Fibroblast of villous mesenchyme (primary cell): ENCODE measurements at regions not wholly inside any gene's neighbourhood (a gene's known extent, or its start where the extent isn't known, plus 50 kb on each side); places are given as distances from the start of the nearest gene placed in this dataset.

Experiments used
- DNase-seq: peaks from one replicate; pipeline ENCODE4 v3.0.0-alpha.2; 2010; ENCODE audit warnings: low read depth
- H3K4me3 ChIP-seq: 2 replicates; pipeline ENCODE4 v1.5.1; 2011; ENCODE audit warnings: low read depth, mild to moderate bottlenecking, low read length
- CTCF ChIP-seq: IDR thresholded peaks from 2 replicates; pipeline ENCODE4 v1.5.1; 2012; ENCODE audit warnings: low read depth, mild to moderate bottlenecking, low read length; ENCODE audit not compliant: insufficient read depth

DNA sequence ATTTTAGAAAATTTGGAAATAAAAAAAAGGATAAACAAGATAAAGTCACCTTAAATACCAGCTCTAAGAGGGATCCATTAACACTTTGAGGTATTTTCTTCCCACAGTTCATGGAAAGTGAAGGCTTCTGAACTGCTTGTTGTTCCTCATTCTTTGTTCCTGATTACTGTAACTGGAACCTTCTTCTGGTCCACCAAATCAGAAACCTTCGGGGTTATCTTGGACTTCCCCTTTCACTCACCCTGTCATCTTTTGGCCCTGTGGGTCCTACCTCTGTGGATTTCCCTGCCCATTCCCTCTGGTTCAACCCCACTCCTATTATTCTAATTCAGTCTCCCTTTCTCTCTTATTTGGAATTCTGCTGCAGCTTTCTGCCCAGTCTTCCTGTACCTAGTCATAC, 116.5 kb upstream of the PRPS1L1 start:
- no peak overlapping the region for H3K4me3 ChIP-seq
- TF ChIP-seq CTCF = no peak
- DNase-seq = no peak

DNA sequence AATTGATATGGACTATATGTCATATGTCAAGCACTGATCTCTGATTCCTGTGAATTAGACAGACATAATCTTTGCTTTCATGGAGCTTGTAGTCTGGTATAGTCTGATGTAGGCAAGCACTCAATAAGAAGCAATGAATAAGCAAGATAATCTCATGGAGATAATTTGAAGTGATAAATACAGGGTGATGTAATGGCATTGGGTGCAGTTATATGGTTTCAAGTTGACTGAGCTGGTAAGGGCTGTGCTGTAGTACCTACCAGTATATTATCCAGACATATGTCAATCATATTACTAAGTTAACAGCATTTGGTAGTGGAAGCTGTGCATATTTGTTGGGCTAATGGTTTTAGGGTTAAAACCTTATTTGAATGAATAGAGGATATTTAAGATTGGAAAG, 117.5 kb upstream of the PRPS1L1 start:
- H3K4me3 ChIP-seq = no peak overlapping the region
- no peak for DNase-seq
- TF ChIP-seq CTCF = no peak

GRCh38 chr7:18151422-18151821, 123.8 kb upstream of the PRPS1L1 start:
- TF ChIP-seq CTCF = no peak
- no peak overlapping the region for H3K4me3 ChIP-seq
- DNase-seq = no peak

DNA sequence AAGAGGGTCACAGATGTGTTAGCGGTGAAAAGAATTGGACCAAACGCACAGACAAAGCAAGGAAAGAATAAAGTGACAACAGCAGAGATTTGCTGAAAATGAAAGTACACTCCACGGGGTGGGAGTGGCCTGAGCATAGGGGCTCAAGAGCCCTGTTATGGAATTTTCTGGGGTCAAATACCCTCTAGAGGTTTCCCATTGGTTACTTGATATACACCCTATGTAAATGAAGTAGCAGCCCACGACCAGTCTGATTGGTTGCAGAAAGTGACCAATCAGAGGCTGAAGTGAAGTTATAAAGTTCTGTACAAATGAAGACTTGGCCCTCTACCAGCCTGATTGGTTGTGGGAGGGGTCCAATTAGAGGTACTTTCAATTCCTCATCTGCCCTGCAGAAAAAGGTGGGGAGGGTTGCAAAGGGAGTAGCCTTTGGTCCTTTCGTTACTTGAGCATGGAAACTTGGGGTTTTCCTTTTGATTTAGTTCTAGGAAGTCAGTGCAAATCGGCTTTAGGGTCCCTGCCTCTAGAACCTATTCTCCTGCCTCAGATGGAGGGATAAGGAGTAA, 125.6 kb upstream of the PRPS1L1 start:
- no peak for TF ChIP-seq CTCF
- no peak for DNase-seq
- H3K4me3 ChIP-seq = no peak overlapping the region

GRCh38 chr7:18154726-18155125, 127.1 kb upstream of the PRPS1L1 start:
- no peak for DNase-seq
- H3K4me3 ChIP-seq = no peak overlapping the region
- no peak for TF ChIP-seq CTCF

DNA sequence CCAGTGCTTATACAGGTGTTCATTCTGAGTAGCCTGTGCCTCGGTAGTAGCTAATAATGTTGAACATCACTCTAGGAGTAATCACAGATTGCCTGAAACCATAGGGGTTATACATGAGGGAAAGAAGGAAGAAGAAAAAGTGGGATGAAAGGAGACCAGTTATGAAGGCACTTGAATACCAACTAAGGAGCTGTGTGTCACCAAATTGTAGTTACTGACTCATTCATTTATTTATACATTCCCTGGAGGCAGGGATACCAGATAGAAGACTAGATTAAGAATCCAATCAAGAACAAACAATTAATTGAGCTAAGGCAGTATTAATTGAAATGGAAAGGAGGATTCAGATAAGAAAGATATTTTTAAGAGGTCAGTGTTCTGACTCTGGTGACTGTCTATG, 129.6 kb upstream of the PRPS1L1 start:
- no peak for TF ChIP-seq CTCF
- DNase-seq = no peak
- no peak overlapping the region for H3K4me3 ChIP-seq

DNA sequence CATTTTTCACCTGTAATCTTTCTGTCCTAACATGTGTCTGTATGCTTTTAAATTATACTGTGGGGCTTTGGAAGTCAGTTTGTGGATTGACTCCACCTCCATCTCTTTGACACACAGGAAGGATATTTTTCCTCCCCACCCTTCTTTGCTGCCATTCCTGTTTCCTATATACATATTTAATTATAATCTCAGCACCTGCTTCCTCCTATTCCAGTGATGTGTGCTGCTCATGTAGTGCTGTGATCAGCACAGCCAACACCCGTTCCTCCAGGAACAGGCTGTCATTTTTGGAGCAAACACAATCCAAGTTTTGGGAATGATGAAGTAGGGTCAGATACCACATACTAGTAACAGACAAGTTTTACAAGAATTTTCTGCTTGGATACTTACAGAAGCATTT, 135.0 kb upstream of the PRPS1L1 start:
- no peak for TF ChIP-seq CTCF
- H3K4me3 ChIP-seq = no peak overlapping the region
- DNase-seq = no peak
